KMS-11 (cell line): ENCODE measurements at regions not wholly inside any gene's neighbourhood (a gene's known extent, or its start where the extent isn't known, plus 50 kb on each side); places are given as distances from the start of the nearest gene placed in this dataset.

Source experiments
- H2AFZ ChIP-seq: fragments of 200-600 bp; sonication (generic); 2 replicates; pipeline ENCODE4 v1.6.1; 2016; ENCODE audit warnings: antibody characterized with exemption, mixed run types, low read depth
- H3K27ac ChIP-seq: fragments of 200-600 bp; sonication (generic); 2 replicates; pipeline ENCODE4 v1.6.1; 2016; ENCODE audit warnings: mild to moderate bottlenecking, mixed run types
- H3K27me3 ChIP-seq: fragments of 200-600 bp; sonication (generic); 2 replicates; pipeline ENCODE4 v1.6.1; 2017; ENCODE audit warnings: mild to moderate bottlenecking, low read depth, mixed run types, moderate library complexity; ENCODE audit not compliant: insufficient read depth
- H3K36me3 ChIP-seq: fragments of 200-600 bp; sonication (generic); 2 replicates; pipeline ENCODE4 v1.6.1; 2017; ENCODE audit warnings: mild to moderate bottlenecking, mixed run types; ENCODE audit not compliant: insufficient read depth
- H3K4me1 ChIP-seq: fragments of 200-600 bp; sonication (generic); 2 replicates; pipeline ENCODE4 v1.6.1; 2016; ENCODE audit warnings: mild to moderate bottlenecking, low read depth, mixed run types; ENCODE audit not compliant: poor library complexity, severe bottlenecking
- H3K4me2 ChIP-seq: fragments of 200-600 bp; sonication (generic); 2 replicates; pipeline ENCODE4 v1.7.0; 2016; ENCODE audit warnings: mild to moderate bottlenecking, mixed run types
- H3K4me3 ChIP-seq: fragments of 200-600 bp; sonication (generic); IDR thresholded peaks from 2 replicates; pipeline ENCODE4 v1.6.1; 2017; ENCODE audit warnings: low read depth, low read length, mixed read lengths; ENCODE audit not compliant: insufficient read depth
- H3K79me2 ChIP-seq: fragments of 200-600 bp; sonication (generic); 2 replicates; pipeline ENCODE4 v1.6.1; 2016; ENCODE audit warnings: low read depth, mixed run types; ENCODE audit not compliant: insufficient read depth
- H3K9ac ChIP-seq: fragments of 200-600 bp; sonication (generic); 2 replicates; pipeline ENCODE4 v1.6.1; 2016; ENCODE audit warnings: mild to moderate bottlenecking, mixed run types
- H4K20me1 ChIP-seq: fragments of 200-600 bp; sonication (generic); 2 replicates; pipeline ENCODE4 v1.6.1; 2016; ENCODE audit warnings: mild to moderate bottlenecking, mixed run types; ENCODE audit not compliant: insufficient read depth
- CTCF ChIP-seq: fragments of 200-600 bp; sonication (generic); conservative IDR thresholded peaks from 2 replicates; pipeline ENCODE4 v1.6.1; 2017; ENCODE audit warnings: low read depth, mild to moderate bottlenecking, antibody characterized with exemption, low read length, moderate library complexity, mixed read lengths

GRCh38 chr12:39074063-39074462, 168.7 kb upstream of the CPNE8 start:
- H3K27ac ChIP-seq, result no peak overlapping the region
- no peak overlapping the region for H2AFZ ChIP-seq
- no peak overlapping the region for H3K9ac ChIP-seq
- H3K4me3 ChIP-seq, result no peak overlapping the region
- H3K27me3 ChIP-seq, result no peaks in the 10 kb centered on the region
- no peaks in the 10 kb centered on the region for H4K20me1 ChIP-seq
- no peak for TF ChIP-seq CTCF
- no peaks in the 10 kb centered on the region for H3K36me3 ChIP-seq
- H3K4me1 ChIP-seq, result no peaks in the 10 kb centered on the region
- no peak overlapping the region for H3K4me2 ChIP-seq
- no peaks in the 10 kb centered on the region for H3K79me2 ChIP-seq

- Histone ChIP-seq H3K36me3 (no peaks in the 10 kb centered on the region), H3K79me2 (no peaks in the 10 kb centered on the region), H3K9ac (no peak overlapping the region), H2AFZ (no peak overlapping the region), H3K4me1 (no peaks in the 10 kb centered on the region), H3K27me3 (no peaks in the 10 kb centered on the region), H3K4me2 (no peak overlapping the region), H3K27ac (no peak overlapping the region), H3K4me3 (no peak overlapping the region), H4K20me1 (no peaks in the 10 kb centered on the region)
- no peak for TF ChIP-seq CTCF
These were observed 167.3 kb upstream of the CPNE8 start for GRCh38 chr12:39072658-39073057.

GRCh38 chr12:39071611-39072010, 166.2 kb upstream of the CPNE8 start:
- Histone ChIP-seq H3K79me2 (no peaks in the 10 kb centered on the region), H2AFZ (no peak overlapping the region), H3K27me3 (no peaks in the 10 kb centered on the region), H3K36me3 (no peaks in the 10 kb centered on the region), H3K4me1 (no peaks in the 10 kb centered on the region), H3K9ac (no peak overlapping the region), H3K27ac (no peak overlapping the region), H4K20me1 (no peaks in the 10 kb centered on the region), H3K4me3 (no peak overlapping the region), H3K4me2 (no peak overlapping the region)
- TF ChIP-seq CTCF, result no peak

GRCh38 chr12:39070775-39071174, 165.4 kb upstream of the CPNE8 start:
- Histone ChIP-seq H3K4me3 (no peak overlapping the region), H3K36me3 (no peaks in the 10 kb centered on the region), H3K9ac (no peak overlapping the region), H3K79me2 (no peaks in the 10 kb centered on the region), H3K4me2 (no peak overlapping the region), H4K20me1 (no peaks in the 10 kb centered on the region), H2AFZ (no peak overlapping the region), H3K4me1 (no peaks in the 10 kb centered on the region), H3K27ac (no peak overlapping the region), H3K27me3 (no peaks in the 10 kb centered on the region)
- no peak for TF ChIP-seq CTCF

- H3K4me3 ChIP-seq, result no peak overlapping the region
- no peak overlapping the region for H3K4me2 ChIP-seq
- H3K27ac ChIP-seq, result no peak overlapping the region
- no peaks in the 10 kb centered on the region for H3K4me1 ChIP-seq
- H3K79me2 ChIP-seq, result no peaks in the 10 kb centered on the region
- H3K27me3 ChIP-seq, result no peaks in the 10 kb centered on the region
- no peak overlapping the region for H2AFZ ChIP-seq
- no peaks in the 10 kb centered on the region for H3K36me3 ChIP-seq
- H3K9ac ChIP-seq, result no peak overlapping the region
- H4K20me1 ChIP-seq, result no peaks in the 10 kb centered on the region
- TF ChIP-seq CTCF, result no peak
These were observed 160.1 kb upstream of the CPNE8 start for GRCh38 chr12:39065455-39065854.
